PC-9 (cell line): ENCODE measurements at regions not wholly inside any gene's neighbourhood (a gene's known extent, or its start where the extent isn't known, plus 50 kb on each side); places are given as distances from the start of the nearest gene placed in this dataset.

Experiments
- BruUV-seq: library from RNA; stranded (reverse); fragments of 400-500 nt; replicated peaks from 2 replicates; lab custom pipeline; 2021; lab: Mats Ljungman, UMichigan
- CTCF ChIA-PET: fragments of 300-600 bp; sonication (Branson Sonifier 250); formaldehyde crosslinking; loops from one replicate; lab custom pipeline; 2022; ENCODE audit warnings: antibody characterized with exemption; lab: Charles Lee
- POLR2A ChIA-PET: fragments of 300-600 bp; sonication (Branson Sonifier 250); formaldehyde crosslinking; loops from one replicate; lab custom pipeline; 2022; ENCODE audit warnings: antibody characterized with exemption; ENCODE audit not compliant: unreplicated experiment; lab: Charles Lee
- DNase-seq, 2 experiments: peaks; one replicate each; pipeline versions ENCODE4 v3.0.0 to v3.0.0-alpha.2; 2015 to 2022; ENCODE audit warnings: mixed read lengths in 1 of 2
- H2AFZ ChIP-seq: fragments of 200-600 bp; sonication (generic); 2 replicates; pipeline ENCODE4 v1.8.1; 2017; ENCODE audit warnings: antibody characterized with exemption
- H3F3A ChIP-seq: fragments of 200-600 bp; sonication (generic); 2 replicates; pipeline ENCODE4 v1.8.1; 2017; ENCODE audit warnings: antibody characterized with exemption, mild to moderate bottlenecking, low read depth; ENCODE audit not compliant: insufficient read depth
- H3K27ac ChIP-seq: fragments of 200-600 bp; sonication (generic); 2 replicates; pipeline ENCODE4 v1.6.1; 2016; ENCODE audit warnings: mixed run types
- H3K27me3 ChIP-seq: fragments of 200-600 bp; sonication (generic); 2 replicates; pipeline ENCODE4 v1.6.1; 2016; ENCODE audit warnings: low read depth, mixed run types; ENCODE audit not compliant: insufficient read depth
- H3K36me3 ChIP-seq: fragments of 200-600 bp; sonication (generic); 2 replicates; pipeline ENCODE4 v1.6.1; 2016; ENCODE audit warnings: low read depth, mixed run types
- H3K4me1 ChIP-seq: fragments of 200-600 bp; sonication (generic); replicated peaks from 2 replicates; pipeline ENCODE4 v1.6.1; 2016; ENCODE audit warnings: mixed run types; ENCODE audit not compliant: insufficient read depth
- H3K4me2 ChIP-seq: fragments of 200-600 bp; sonication (generic); 2 replicates; pipeline ENCODE4 v1.6.1; 2017; ENCODE audit warnings: mixed run types
- H3K4me3 ChIP-seq: fragments of 200-600 bp; sonication (generic); 2 replicates; pipeline ENCODE4 v1.6.1; 2016; ENCODE audit warnings: mixed run types
- H3K79me2 ChIP-seq: fragments of 200-600 bp; sonication (generic); 2 replicates; pipeline ENCODE4 v1.6.1; 2017; ENCODE audit warnings: low read depth, mixed run types
- H3K9me2 ChIP-seq: fragments of 200-600 bp; sonication (generic); 2 replicates; pipeline ENCODE4 v1.8.1; 2017; ENCODE audit warnings: mild to moderate bottlenecking; ENCODE audit not compliant: insufficient read depth
- H3K9me3 ChIP-seq: fragments of 200-600 bp; sonication (generic); 2 replicates; pipeline ENCODE4 v1.8.1; 2016; ENCODE audit warnings: low read depth; ENCODE audit not compliant: insufficient read depth
- H4K20me1 ChIP-seq: fragments of 200-600 bp; sonication (generic); 2 replicates; pipeline ENCODE4 v1.8.1; 2017; ENCODE audit not compliant: insufficient read depth
- EZH2 ChIP-seq: fragments of 200-600 bp; sonication (generic); IDR thresholded peaks from 2 replicates; pipeline ENCODE4 v1.8.0; 2017; ENCODE audit warnings: antibody characterized with exemption, low read depth
- intact Hi-C: fragments of 100-400 bp; cut with micrococcal nuclease; formaldehyde crosslinking; loops from one replicate; pipeline ENCODE4 v1.10.0; 2022; ENCODE audit not compliant: unreplicated experiment
- TF ChIP-seq, protein P1 (sequence below): fragments of 200-600 bp; sonication (generic); conservative IDR thresholded peaks from 2 replicates; pipeline ENCODE4 v1.6.1; 2017; ENCODE audit warnings: mixed run types, antibody characterized with exemption, mild to moderate bottlenecking, moderate library complexity

DNA sequence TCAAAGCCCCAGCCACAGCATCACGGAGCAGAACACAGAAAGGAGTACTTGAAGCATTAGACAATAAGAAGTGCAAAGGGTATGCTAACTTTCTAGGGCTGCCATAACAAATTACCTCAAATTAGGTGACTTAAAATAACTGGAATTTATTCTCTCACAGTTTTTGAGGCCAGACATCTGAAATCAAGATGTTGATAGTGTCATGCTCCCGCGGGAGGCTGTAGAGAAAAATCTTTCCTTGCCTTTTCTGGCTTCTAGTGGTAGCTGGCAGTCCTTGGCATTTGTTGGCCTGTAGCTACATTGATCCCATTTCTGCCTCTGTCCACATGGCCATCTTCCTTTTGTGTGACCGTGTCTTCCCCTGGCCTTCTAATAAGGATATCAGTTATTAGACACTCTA is 51.9 kb upstream of the SPDL1 start:
- ChIA-PET POLR2A (no interaction called here), CTCF (no interaction called here)
- Histone ChIP-seq H3K27me3 (peaks cover 26% of the 10 kb centered on the region), H3K36me3 (no peaks in the 10 kb centered on the region), H2AFZ (no peak overlapping the region), H3K9me3 (no peaks in the 10 kb centered on the region; the same call in none of the 2 replicates), H3K4me1 (no peaks in the 10 kb centered on the region), H3K79me2 (no peaks in the 10 kb centered on the region), H3K27ac (no peak overlapping the region), H3K4me3 (no peak overlapping the region), H4K20me1 (no peaks in the 10 kb centered on the region), H3K4me2 (no peak overlapping the region), H3K9me2 (no peaks in the 10 kb centered on the region), H3F3A (no peaks in the 10 kb centered on the region)
- BruUV-seq, result no TSS peak
- intact Hi-C loops, result no loop called here
- no peak for TF ChIP-seq EZH2
- TF ChIP-seq, protein P1, sequence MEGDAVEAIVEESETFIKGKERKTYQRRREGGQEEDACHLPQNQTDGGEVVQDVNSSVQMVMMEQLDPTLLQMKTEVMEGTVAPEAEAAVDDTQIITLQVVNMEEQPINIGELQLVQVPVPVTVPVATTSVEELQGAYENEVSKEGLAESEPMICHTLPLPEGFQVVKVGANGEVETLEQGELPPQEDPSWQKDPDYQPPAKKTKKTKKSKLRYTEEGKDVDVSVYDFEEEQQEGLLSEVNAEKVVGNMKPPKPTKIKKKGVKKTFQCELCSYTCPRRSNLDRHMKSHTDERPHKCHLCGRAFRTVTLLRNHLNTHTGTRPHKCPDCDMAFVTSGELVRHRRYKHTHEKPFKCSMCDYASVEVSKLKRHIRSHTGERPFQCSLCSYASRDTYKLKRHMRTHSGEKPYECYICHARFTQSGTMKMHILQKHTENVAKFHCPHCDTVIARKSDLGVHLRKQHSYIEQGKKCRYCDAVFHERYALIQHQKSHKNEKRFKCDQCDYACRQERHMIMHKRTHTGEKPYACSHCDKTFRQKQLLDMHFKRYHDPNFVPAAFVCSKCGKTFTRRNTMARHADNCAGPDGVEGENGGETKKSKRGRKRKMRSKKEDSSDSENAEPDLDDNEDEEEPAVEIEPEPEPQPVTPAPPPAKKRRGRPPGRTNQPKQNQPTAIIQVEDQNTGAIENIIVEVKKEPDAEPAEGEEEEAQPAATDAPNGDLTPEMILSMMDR, result no peak
- no peak for DNase-seq

GRCh38 chr5:169527863-169528262 is 55.7 kb upstream of the SPDL1 start:
- ChIA-PET CTCF (no interaction called here), POLR2A (no interaction called here)
- H3K4me1 ChIP-seq, result no peaks in the 10 kb centered on the region
- H2AFZ ChIP-seq, result no peak overlapping the region
- H3K36me3 ChIP-seq, result no peaks in the 10 kb centered on the region
- no peaks in the 10 kb centered on the region for H3F3A ChIP-seq
- BruUV-seq, result no TSS peak
- H3K4me3 ChIP-seq, result no peak overlapping the region
- no peak overlapping the region for H3K27ac ChIP-seq
- TF ChIP-seq EZH2, result no peak
- no peaks in the 10 kb centered on the region for H4K20me1 ChIP-seq
- no peaks in the 10 kb centered on the region; the same call in none of the 2 replicates for H3K9me3 ChIP-seq
- H3K9me2 ChIP-seq, result no peaks in the 10 kb centered on the region
- H3K4me2 ChIP-seq, result no peak overlapping the region
- intact Hi-C loops, result no loop called here
- no peaks in the 10 kb centered on the region for H3K79me2 ChIP-seq
- peaks cover 25% of the 10 kb centered on the region for H3K27me3 ChIP-seq
- DNase-seq, result no peak

- TF ChIP-seq EZH2, result no peak
- TF ChIP-seq, protein P1, result no peak
- no peaks in the 10 kb centered on the region for H3K9me2 ChIP-seq
- H3K4me2 ChIP-seq, result no peak overlapping the region
- H4K20me1 ChIP-seq, result no peaks in the 10 kb centered on the region
- no TSS peak for BruUV-seq
- intact Hi-C loops, result no loop called here
- no peaks in the 10 kb centered on the region for H3K36me3 ChIP-seq
- no peaks in the 10 kb centered on the region; the same call in none of the 2 replicates for H3K9me3 ChIP-seq
- no peak overlapping the region for H3K4me3 ChIP-seq
- no peaks in the 10 kb centered on the region for H3K4me1 ChIP-seq
- peaks cover 25% of the 10 kb centered on the region for H3K27me3 ChIP-seq
- no peaks in the 10 kb centered on the region for H3K79me2 ChIP-seq
- H3K27ac ChIP-seq, result no peak overlapping the region
- ChIA-PET CTCF (no interaction called here), POLR2A (no interaction called here)
- DNase-seq, result no peak
- H3F3A ChIP-seq, result no peaks in the 10 kb centered on the region
- H2AFZ ChIP-seq, result no peak overlapping the region
Observed at GRCh38 chr5:169527066-169527465, 56.5 kb upstream of the SPDL1 start.

DNA sequence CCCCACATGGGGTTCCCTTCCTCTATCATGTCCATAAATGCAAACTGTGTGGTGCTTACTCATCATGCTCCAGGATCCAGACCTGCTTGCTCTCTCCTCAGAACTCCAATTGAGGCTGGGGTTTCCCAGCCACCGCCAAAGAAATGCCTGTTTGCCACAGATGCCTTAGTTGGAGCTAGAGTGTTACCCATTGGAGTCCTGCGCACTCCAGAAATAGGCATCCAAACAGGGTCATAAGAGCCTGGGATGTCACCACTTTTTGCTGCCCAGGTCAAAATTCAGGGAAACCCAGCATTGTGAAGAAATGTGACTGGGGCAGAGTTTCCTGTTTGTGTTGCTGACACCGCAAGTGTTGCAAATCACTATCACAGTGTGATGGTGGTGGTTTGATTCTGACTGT is 60.7 kb upstream of the SPDL1 start:
- DNase-seq, result no peak
- Histone ChIP-seq H3K27me3 (peaks cover 15% of the 10 kb centered on the region; the same call in 1 of the 2 replicates), H3K79me2 (no peaks in the 10 kb centered on the region), H3K4me1 (no peaks in the 10 kb centered on the region), H3K9me3 (no peaks in the 10 kb centered on the region; the same call in 1 of the 2 replicates), H4K20me1 (no peaks in the 10 kb centered on the region), H2AFZ (no peak overlapping the region), H3K36me3 (no peaks in the 10 kb centered on the region), H3F3A (no peaks in the 10 kb centered on the region), H3K4me3 (no peak overlapping the region), H3K9me2 (no peaks in the 10 kb centered on the region), H3K27ac (no peak overlapping the region), H3K4me2 (no peak overlapping the region)
- intact Hi-C loops, result no loop called here
- no TSS peak for BruUV-seq
- ChIA-PET POLR2A (no interaction called here), CTCF (no interaction called here)
- TF ChIP-seq, protein P1, result no peak
- no peak for TF ChIP-seq EZH2
